Spleen (tissue), 7 donors: ENCODE measurements at regions not wholly inside any gene's neighbourhood (a gene's known extent, or its start where the extent isn't known, plus 50 kb on each side); places are given as distances from the start of the nearest gene placed in this dataset.

ENCODE experiments used
- POLR2AphosphoS5 ChIP-seq, 3 donors: sonication (generic); formaldehyde crosslinking; IDR thresholded peaks; one replicate each; pipeline ENCODE4 v1.5.1; 2017; ENCODE audit warnings: antibody characterized with exemption in 3 of 3
- TF ChIP-seq, protein P1 (sequence below), 11 experiments: fragments of 200-600 bp in 7 of 11; fragments of 450-650 bp in 4 of 11; sonication (generic) in 4 of 11; IDR thresholded peaks in 8 of 11; conservative IDR thresholded peaks in 3 of 11; 1 replicate in 7 of 11; 2 replicates in 4 of 11; pipeline versions ENCODE4 v1.4.0 to v1.8.0; 2016 to 2021; ENCODE audit warnings: antibody characterized with exemption in 11 of 11, inconsistent platforms in 4 of 11, mild to moderate bottlenecking in 1 of 11
- donor health status: DM: no; HTN: no; CAD: no; lungs with moderate emphysema.
- donor health status: DM: no; HTN: no; CAD: no.
- donor health status: DM: no; HTN: no; CAD: no.

DNA sequence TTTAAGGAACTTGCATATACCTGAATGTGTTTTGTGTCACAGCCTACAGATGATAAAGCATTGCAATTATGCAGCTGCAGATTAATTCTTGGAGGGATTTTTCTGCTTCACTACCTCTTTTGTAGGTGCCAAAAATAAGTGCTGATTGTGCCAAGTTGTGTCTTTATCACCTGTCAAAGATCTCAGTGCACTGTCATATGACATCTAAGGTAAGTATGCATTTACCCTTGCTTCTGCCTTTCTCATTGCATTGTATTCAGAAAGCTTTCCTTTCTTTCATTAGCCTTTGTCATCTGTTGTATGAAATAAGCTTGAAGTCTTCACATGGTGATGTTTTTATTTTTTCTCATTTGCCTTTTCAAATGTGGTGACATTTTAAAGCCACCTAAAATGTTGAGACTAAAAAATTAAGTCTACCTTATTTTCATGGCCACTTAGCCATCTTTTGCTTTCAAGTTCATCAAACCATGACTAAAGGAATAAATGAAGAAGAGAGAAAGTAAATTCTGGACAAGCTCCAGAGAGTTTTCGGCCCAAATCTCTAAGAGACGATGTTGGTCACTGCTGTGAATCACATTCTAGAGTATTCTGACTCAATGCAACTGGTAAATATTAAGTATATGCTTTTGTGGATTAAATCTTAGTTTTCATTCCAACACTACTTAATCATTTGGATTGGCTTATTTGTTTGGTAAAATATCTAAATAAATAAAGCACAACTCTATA is 381.8 kb upstream of the EPHA3 start:
- TF ChIP-seq POLR2AphosphoS5 (IDR thresholded peaks at IDR 0.05) = no peak
- TF ChIP-seq, protein P1, sequence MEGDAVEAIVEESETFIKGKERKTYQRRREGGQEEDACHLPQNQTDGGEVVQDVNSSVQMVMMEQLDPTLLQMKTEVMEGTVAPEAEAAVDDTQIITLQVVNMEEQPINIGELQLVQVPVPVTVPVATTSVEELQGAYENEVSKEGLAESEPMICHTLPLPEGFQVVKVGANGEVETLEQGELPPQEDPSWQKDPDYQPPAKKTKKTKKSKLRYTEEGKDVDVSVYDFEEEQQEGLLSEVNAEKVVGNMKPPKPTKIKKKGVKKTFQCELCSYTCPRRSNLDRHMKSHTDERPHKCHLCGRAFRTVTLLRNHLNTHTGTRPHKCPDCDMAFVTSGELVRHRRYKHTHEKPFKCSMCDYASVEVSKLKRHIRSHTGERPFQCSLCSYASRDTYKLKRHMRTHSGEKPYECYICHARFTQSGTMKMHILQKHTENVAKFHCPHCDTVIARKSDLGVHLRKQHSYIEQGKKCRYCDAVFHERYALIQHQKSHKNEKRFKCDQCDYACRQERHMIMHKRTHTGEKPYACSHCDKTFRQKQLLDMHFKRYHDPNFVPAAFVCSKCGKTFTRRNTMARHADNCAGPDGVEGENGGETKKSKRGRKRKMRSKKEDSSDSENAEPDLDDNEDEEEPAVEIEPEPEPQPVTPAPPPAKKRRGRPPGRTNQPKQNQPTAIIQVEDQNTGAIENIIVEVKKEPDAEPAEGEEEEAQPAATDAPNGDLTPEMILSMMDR (IDR thresholded peaks at IDR 0.05 in 8 of 11, conservative IDR thresholded peaks at IDR 0.05 in 3 of 11) = no peak
